IMR-90 (cell line): ENCODE measurements at regions not wholly inside any gene's neighbourhood (a gene's known extent, or its start where the extent isn't known, plus 50 kb on each side); places are given as distances from the start of the nearest gene placed in this dataset.
"Not testable (repeated sequence)": the region's sequence is repeated elsewhere in the genome, so short reads cannot be mapped to it uniquely, and the experiment has no call there.

Experiments
- ATAC-seq: fragments of 200-7000 bp; cut with Tn5 transposase; 2 replicates; pipeline ENCODE4 v1.9.1; 2020; ENCODE audit warnings: low read depth, mild to moderate bottlenecking, moderate library complexity
- BruUV-seq: library from RNA; stranded (reverse); fragments of 400-500 nt; replicated peaks from 2 replicates; lab custom pipeline; 2021; lab: Mats Ljungman, UMichigan
- CTCF ChIA-PET: fragments of 300-600 bp; formaldehyde crosslinking; extraction: SDS; loops from one replicate; lab custom pipeline; 2021; ENCODE audit warnings: antibody characterized with exemption; lab: Yijun Ruan, JAX
- POLR2A ChIA-PET: fragments of 300-600 bp; sonication (Branson Sonifier 250); formaldehyde crosslinking; loops from one replicate; lab custom pipeline; 2022; ENCODE audit warnings: antibody characterized with exemption; ENCODE audit not compliant: unreplicated experiment; lab: Charles Lee
- DNase-seq: peaks from one replicate; pipeline ENCODE4 v3.0.0; 2013
- H2AFZ ChIP-seq: replicated peaks from 2 replicates; pipeline ENCODE3; 2013; ENCODE audit warnings: low read length, mild to moderate bottlenecking; ENCODE audit not compliant: poor library complexity
- H2AK5ac ChIP-seq: 2 replicates; pipeline ENCODE4 v1.6.1; 2013; ENCODE audit warnings: low read depth, low read length, inconsistent platforms
- H2AK9ac ChIP-seq: replicated peaks from 2 replicates; pipeline ENCODE3; 2013; ENCODE audit warnings: mild to moderate bottlenecking, low read depth, low read length, moderate library complexity; ENCODE audit not compliant: poor library complexity
- H2BK120ac ChIP-seq: 2 replicates; pipeline ENCODE4 v1.6.1; 2013; ENCODE audit warnings: low read depth, low read length, inconsistent platforms
- H2BK15ac ChIP-seq: 3 replicates; pipeline ENCODE4 v1.6.1; 2013; ENCODE audit warnings: low read depth, low read length, inconsistent platforms
- H2BK20ac ChIP-seq: 2 replicates; pipeline ENCODE4 v1.6.1; 2013; ENCODE audit warnings: low read depth, mild to moderate bottlenecking, inconsistent platforms, low read length, moderate library complexity
- H2BK5ac ChIP-seq: 2 replicates; pipeline ENCODE4 v1.6.1; 2013; ENCODE audit warnings: mild to moderate bottlenecking, low read depth, low read length, inconsistent platforms; ENCODE audit not compliant: poor library complexity, severe bottlenecking
- H3K14ac ChIP-seq: replicated peaks from 2 replicates; pipeline ENCODE4 v1.6.1; 2013; ENCODE audit warnings: low read depth, low read length, inconsistent platforms
- H3K18ac ChIP-seq: 2 replicates; pipeline ENCODE4 v1.6.1; 2013; ENCODE audit warnings: low read depth, low read length, control low read depth
- H3K23ac ChIP-seq: 2 replicates; pipeline ENCODE4 v1.6.1; 2013; ENCODE audit warnings: low read depth, low read length, inconsistent platforms
- H3K27ac ChIP-seq: 2 replicates; pipeline ENCODE4 v1.5.1; 2013; ENCODE audit warnings: mild to moderate bottlenecking, control low read depth, low read length; ENCODE audit not compliant: insufficient read depth
- H3K27me3 ChIP-seq: 2 replicates; pipeline ENCODE4 v1.6.1; 2013; ENCODE audit warnings: low read length; ENCODE audit not compliant: control insufficient read depth, insufficient read depth
- H3K36me3 ChIP-seq: 2 replicates; pipeline ENCODE4 v1.6.1; 2013; ENCODE audit warnings: low read length, mixed read lengths; ENCODE audit not compliant: control insufficient read depth, insufficient read depth
- H3K4ac ChIP-seq: 2 replicates; pipeline ENCODE4 v1.6.1; 2013; ENCODE audit warnings: low read depth, low read length, inconsistent platforms
- H3K4me1 ChIP-seq: 2 replicates; pipeline ENCODE4 v1.6.1; 2013; ENCODE audit warnings: low read length, mixed read lengths; ENCODE audit not compliant: control insufficient read depth, insufficient read depth
- H3K4me2 ChIP-seq: 2 replicates; pipeline ENCODE4 v1.6.1; 2013; ENCODE audit warnings: low read depth, mild to moderate bottlenecking, control low read depth, low read length, moderate library complexity
- H3K4me3 ChIP-seq: 2 replicates; pipeline ENCODE4 v1.5.1; 2013; ENCODE audit warnings: low read depth, mild to moderate bottlenecking, control low read depth, low read length, moderate library complexity; ENCODE audit not compliant: insufficient read depth
- H3K56ac ChIP-seq: 2 replicates; pipeline ENCODE4 v1.6.1; 2013; ENCODE audit warnings: low read length, inconsistent platforms; ENCODE audit not compliant: insufficient read depth; ENCODE audit errors: extremely low read depth
- H3K79me1 ChIP-seq, 2 experiments: 2 replicates each; pipeline ENCODE4 v1.6.1; 2013; ENCODE audit warnings: low read length in 2 of 2, inconsistent platforms in 1 of 2, low read depth in 1 of 2
- H3K9ac ChIP-seq: 2 replicates; pipeline ENCODE4 v1.6.1; 2013; ENCODE audit warnings: low read depth, low read length, control low read depth
- H3K9me1 ChIP-seq: 2 replicates; pipeline ENCODE4 v1.6.1; 2013; ENCODE audit warnings: low read length, inconsistent platforms; ENCODE audit not compliant: insufficient read depth
- H3K9me3 ChIP-seq: 2 replicates; pipeline ENCODE4 v1.6.1; 2013; ENCODE audit warnings: low read length; ENCODE audit not compliant: control insufficient read depth, insufficient read depth
- H4K20me1 ChIP-seq: 2 replicates; pipeline ENCODE4 v1.6.1; 2013; ENCODE audit warnings: low read length, inconsistent platforms; ENCODE audit not compliant: insufficient read depth
- H4K5ac ChIP-seq: 2 replicates; pipeline ENCODE4 v1.6.1; 2013; ENCODE audit warnings: mild to moderate bottlenecking, low read depth, low read length, control low read depth
- H4K8ac ChIP-seq, 2 experiments: 2 replicates each; pipeline ENCODE4 v1.6.1; 2013; ENCODE audit warnings: low read depth in 2 of 2, low read length in 2 of 2, control low read depth in 1 of 2, inconsistent platforms in 1 of 2
- H4K91ac ChIP-seq: 2 replicates; pipeline ENCODE4 v1.6.1; 2013; ENCODE audit warnings: low read depth, low read length, inconsistent platforms; ENCODE audit not compliant: insufficient read depth
- CEBPB ChIP-seq: IDR thresholded peaks from 2 replicates; pipeline ENCODE4 v1.6.1; 2012; ENCODE audit warnings: low read depth, low read length, improper control_type of control experiment
- CTCF ChIP-seq: conservative IDR thresholded peaks from 2 replicates; pipeline ENCODE4 v1.5.1; 2012; ENCODE audit warnings: mild to moderate bottlenecking, low read depth, low read length, improper control_type of control experiment
- FOS ChIP-seq: fragments of 150-350 bp; IDR thresholded peaks from 2 replicates; pipeline ENCODE4 v1.6.1; 2016; ENCODE audit warnings: low read depth, low read length
- RFX5 ChIP-seq: IDR thresholded peaks from 2 replicates; pipeline ENCODE4 v1.8.0; 2012; ENCODE audit warnings: low read depth, mild to moderate bottlenecking, low read length, moderate library complexity
- WGBS, 2 experiments: methylation state at CpG; one replicate each; pipeline versions ENCODE4 v1.1.5 to v1.1.7; 2013; ENCODE audit warnings: missing lambda C conversion rate in 2 of 2; ENCODE audit not compliant: insufficient read length in 1 of 2; ENCODE audit errors: extremely low coverage in 2 of 2; 5-methylcytosine and 5-hydroxymethylcytosine counted together
- dilution Hi-C: fragments of 300-500 bp; cut with HindIII; formaldehyde crosslinking; loops from one replicate; pipeline ENCODE4 v1.14.3; 2018; ENCODE audit warnings: low sequenced_read_pairs; ENCODE audit not compliant: unreplicated experiment
- in situ Hi-C: fragments of 300-500 bp; cut with MboI; formaldehyde crosslinking; loops from 3 replicates; pipeline ENCODE4 v1.14.3; 2019; ENCODE audit warnings: low sequenced_read_pairs, inconsistent platforms, mixed read lengths
- intact Hi-C: fragments of 100-400 bp; cut with micrococcal nuclease; formaldehyde crosslinking; loops from 2 replicates; pipeline ENCODE4 v1.10.0; 2022

GRCh38 chr6:101167638-101168037 lies 225.9 kb upstream of the GRIK2 start:
- no peak for TF ChIP-seq FOS
- no peak for TF ChIP-seq CEBPB
- no peak for TF ChIP-seq CTCF
- no peak for TF ChIP-seq RFX5
- Histone ChIP-seq H3K56ac (no peak overlapping the region), H3K9me3 (peaks cover 8% of the 10 kb centered on the region), H2BK120ac (no peak overlapping the region), H3K36me3 (no peaks in the 10 kb centered on the region), H3K4ac (no peak overlapping the region), H2BK15ac (no peak overlapping the region), H3K23ac (no peak overlapping the region), H3K9me1 (no peaks in the 10 kb centered on the region), H2AFZ (no peak overlapping the region), H3K4me1 (no peaks in the 10 kb centered on the region), H3K27me3 (no peaks in the 10 kb centered on the region), H4K5ac (no peak overlapping the region), H3K9ac (no peak overlapping the region), H3K18ac (no peak overlapping the region), H4K20me1 (no peaks in the 10 kb centered on the region), H4K8ac (no peak overlapping the region), H2BK20ac (no peak overlapping the region), H3K4me3 (no peak overlapping the region), H2AK9ac (no peak overlapping the region), H3K79me1 (no peaks in the 10 kb centered on the region), H3K14ac (no peak overlapping the region), H2AK5ac (no peak overlapping the region), H2BK5ac (no peak overlapping the region), H3K4me2 (no peak overlapping the region), H4K91ac (no peak overlapping the region), H3K27ac (no peak overlapping the region)
- BruUV-seq: no TSS peak
- WGBS, 2 experiments: 86% methylated on average over 8 of the region's 14 CpGs; no CpG with 5 or more reads in 1 of the 2 experiments
- dilution Hi-C loops: no loop called here
- ATAC-seq: no peak
- in situ Hi-C loops: no loop called here
- ChIA-PET CTCF (interaction anchor here (0.6 kb wide), 1 partner anchor 95 kb away, joined by 4 read pairs; no protein-coding TSS in a partner anchor), POLR2A (no interaction called here)
- intact Hi-C loops: no loop called here
- no peak for DNase-seq

- CTCF ChIA-PET, in situ Hi-C loops, H3K9me1 ChIP-seq, H3K4me2 ChIP-seq, BruUV-seq, H4K91ac ChIP-seq, DNase-seq, H2AK9ac ChIP-seq, H4K8ac ChIP-seq, H4K5ac ChIP-seq, H3K36me3 ChIP-seq, H3K4me3 ChIP-seq, H2BK20ac ChIP-seq, H2BK15ac ChIP-seq, intact Hi-C loops, H3K9me3 ChIP-seq, H3K79me1 ChIP-seq, H3K4ac ChIP-seq, H3K4me1 ChIP-seq, ATAC-seq, H3K23ac ChIP-seq, H3K14ac ChIP-seq, H3K27me3 ChIP-seq, H2AK5ac ChIP-seq, H3K27ac ChIP-seq, dilution Hi-C loops, H3K9ac ChIP-seq, POLR2A ChIA-PET, H2AFZ ChIP-seq, H4K20me1 ChIP-seq, H3K18ac ChIP-seq, H2BK5ac ChIP-seq, H3K56ac ChIP-seq, H2BK120ac ChIP-seq: not testable (repeated sequence)
- WGBS, 2 experiments: no CpG with 5 or more reads among the region's 4 CpGs
These were observed 222.5 kb upstream of the GRIK2 start for GRCh38 chr6:101171049-101171448.
